ENCODE measurements at regions not wholly inside any gene's neighbourhood (a gene's known extent, or its start where the extent isn't known, plus 50 kb on each side); places are given as distances from the start of the nearest gene placed in this dataset.
"Not testable (repeated sequence)": the region's sequence is repeated elsewhere in the genome, so short reads cannot be mapped to it uniquely, and the experiment has no call there.

DNA sequence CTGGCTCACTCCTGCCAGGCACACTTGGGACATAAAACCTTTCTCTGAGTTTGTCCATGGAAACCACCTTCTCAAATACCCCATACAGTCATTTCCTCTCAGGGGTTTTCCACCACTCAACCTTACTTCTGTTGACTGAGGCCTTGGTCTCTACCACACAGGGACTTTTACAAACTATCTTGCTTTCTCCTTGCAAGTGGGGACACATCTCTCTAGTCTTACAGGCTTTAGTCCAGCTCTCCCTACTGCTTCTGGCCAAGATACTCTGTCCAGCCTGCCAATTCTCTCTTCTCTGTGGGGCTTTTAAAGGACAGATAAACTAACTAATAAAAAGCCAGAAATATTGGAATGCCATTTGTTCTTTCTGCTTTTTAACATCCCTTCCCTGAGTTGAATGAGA, 510.8 kb downstream of the TTLL7 start:
- RAD21 ChIA-PET (ENCODE audit: unreplicated experiment); H2AFZ ChIP-seq (ENCODE audit: control insufficient read depth, low read depth, low read length); H3K4me2 ChIP-seq (ENCODE audit: control insufficient read depth, insufficient read depth); in situ Hi-C loops (cut with MboI); CTCF ChIA-PET; H3K4me1 ChIP-seq (ENCODE audit: control insufficient read depth, insufficient read depth, low read length); H3K9me3 ChIP-seq (replicated peaks; ENCODE audit: control insufficient read depth, insufficient read depth, low read length); intact Hi-C loops (cut with micrococcal nuclease; ENCODE audit: unreplicated experiment); H4K20me1 ChIP-seq (ENCODE audit: control insufficient read depth, insufficient read depth); POLR2A ChIA-PET; H3K4me3 ChIP-seq; BruUV-seq (replicated peaks); H3K27me3 ChIP-seq (replicated peaks in 1 of 2; ENCODE audit: control insufficient read depth in 2 of 2, insufficient read depth in 2 of 2, low read length in 1 of 2); SMC1A ChIA-PET (ENCODE audit: uncharacterized antibody, unreplicated experiment); H3K79me2 ChIP-seq (ENCODE audit: control insufficient read depth, insufficient read depth, low read length); H3K36me3 ChIP-seq (ENCODE audit: control insufficient read depth in 2 of 2, insufficient read depth in 2 of 2, low read length in 1 of 2): not testable (repeated sequence)
- ATAC-seq (peak; percentile 92), DNase-seq (ENCODE audit: low read depth, low spot score) (peak; percentile 55), FAIRE-seq (peak; percentile 68)
- Histone ChIP-seq H3K9ac (ENCODE audit: control insufficient read depth, insufficient read depth, low read length) (peak overlapping the region; percentile 20; the same call in 1 of the 2 replicates), H3K27ac (ENCODE audit: control insufficient read depth, insufficient read depth) (peak overlapping the region; percentile 72)
- peak in 1 of 2 experiments; percentile 36; a peak in 1 of 4 replicates for TF ChIP-seq EP300 (IDR thresholded peaks at IDR 0.05; ENCODE audit: borderline replicate concordance in 1 of 2, control insufficient read depth in 1 of 2, low read depth in 2 of 2, low read length in 2 of 2)
- 0 out of 2 replicates have a peak, but pooled peaks have one; percentile 41 for TF ChIP-seq POLR2AphosphoS5 (IDR thresholded peaks at IDR 0.05; ENCODE audit: low read length)
- peak; percentile 56 for TF ChIP-seq JUNB (IDR thresholded peaks at IDR 0.05)
- peak; percentile 39; the same call in 1 of the 2 replicates for TF ChIP-seq CREM (IDR thresholded peaks at IDR 0.05; ENCODE audit: low read depth)
- peak; percentile 44; the same call in 1 of the 2 replicates for TF ChIP-seq MTA2 (IDR thresholded peaks at IDR 0.05; ENCODE audit: low read depth)
- TF ChIP-seq IKZF2 (IDR thresholded peaks at IDR 0.05), result peak; percentile 57 to 60; a peak in 2 of 4 replicates
- TF ChIP-seq FOXM1 (IDR thresholded peaks at IDR 0.05; ENCODE audit: low read depth, low read length), result 0 out of 2 replicates have a peak, but pooled peaks have one; percentile 14
- TF ChIP-seq, protein P1, sequence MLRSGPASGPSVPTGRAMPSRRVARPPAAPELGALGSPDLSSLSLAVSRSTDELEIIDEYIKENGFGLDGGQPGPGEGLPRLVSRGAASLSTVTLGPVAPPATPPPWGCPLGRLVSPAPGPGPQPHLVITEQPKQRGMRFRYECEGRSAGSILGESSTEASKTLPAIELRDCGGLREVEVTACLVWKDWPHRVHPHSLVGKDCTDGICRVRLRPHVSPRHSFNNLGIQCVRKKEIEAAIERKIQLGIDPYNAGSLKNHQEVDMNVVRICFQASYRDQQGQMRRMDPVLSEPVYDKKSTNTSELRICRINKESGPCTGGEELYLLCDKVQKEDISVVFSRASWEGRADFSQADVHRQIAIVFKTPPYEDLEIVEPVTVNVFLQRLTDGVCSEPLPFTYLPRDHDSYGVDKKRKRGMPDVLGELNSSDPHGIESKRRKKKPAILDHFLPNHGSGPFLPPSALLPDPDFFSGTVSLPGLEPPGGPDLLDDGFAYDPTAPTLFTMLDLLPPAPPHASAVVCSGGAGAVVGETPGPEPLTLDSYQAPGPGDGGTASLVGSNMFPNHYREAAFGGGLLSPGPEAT (IDR thresholded peaks at IDR 0.05; ENCODE audit: low read depth), result peak; percentile 90
- TF ChIP-seq EED (IDR thresholded peaks at IDR 0.05; ENCODE audit: low read depth), result peak; percentile 61
- peak; percentile 46 for TF ChIP-seq NFIC (IDR thresholded peaks at IDR 0.05; ENCODE audit: low read depth, low read length)
- TF ChIP-seq, protein P2, sequence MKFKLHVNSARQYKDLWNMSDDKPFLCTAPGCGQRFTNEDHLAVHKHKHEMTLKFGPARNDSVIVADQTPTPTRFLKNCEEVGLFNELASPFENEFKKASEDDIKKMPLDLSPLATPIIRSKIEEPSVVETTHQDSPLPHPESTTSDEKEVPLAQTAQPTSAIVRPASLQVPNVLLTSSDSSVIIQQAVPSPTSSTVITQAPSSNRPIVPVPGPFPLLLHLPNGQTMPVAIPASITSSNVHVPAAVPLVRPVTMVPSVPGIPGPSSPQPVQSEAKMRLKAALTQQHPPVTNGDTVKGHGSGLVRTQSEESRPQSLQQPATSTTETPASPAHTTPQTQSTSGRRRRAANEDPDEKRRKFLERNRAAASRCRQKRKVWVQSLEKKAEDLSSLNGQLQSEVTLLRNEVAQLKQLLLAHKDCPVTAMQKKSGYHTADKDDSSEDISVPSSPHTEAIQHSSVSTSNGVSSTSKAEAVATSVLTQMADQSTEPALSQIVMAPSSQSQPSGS (IDR thresholded peaks at IDR 0.05; ENCODE audit: low read length), result peak; percentile 32; the same call in 1 of the 2 replicates
- TF ChIP-seq RELA (IDR thresholded peaks at IDR 0.05; ENCODE audit: borderline replicate concordance, partially characterized antibody), result peak; percentile 85
- peak; percentile 70 for TF ChIP-seq RUNX3 (IDR thresholded peaks at IDR 0.05; ENCODE audit: low read length)
- TF ChIP-seq SPI1 (IDR thresholded peaks at IDR 0.05; ENCODE audit: borderline replicate concordance, insufficient read depth, low read depth, low read length), result 0 out of 2 replicates have a peak, but pooled peaks have one; percentile 2
- peak; percentile 53; the same call in 1 of the 2 replicates for TF ChIP-seq BCL11A (IDR thresholded peaks at IDR 0.05; ENCODE audit: low read depth, low read length)

DNA sequence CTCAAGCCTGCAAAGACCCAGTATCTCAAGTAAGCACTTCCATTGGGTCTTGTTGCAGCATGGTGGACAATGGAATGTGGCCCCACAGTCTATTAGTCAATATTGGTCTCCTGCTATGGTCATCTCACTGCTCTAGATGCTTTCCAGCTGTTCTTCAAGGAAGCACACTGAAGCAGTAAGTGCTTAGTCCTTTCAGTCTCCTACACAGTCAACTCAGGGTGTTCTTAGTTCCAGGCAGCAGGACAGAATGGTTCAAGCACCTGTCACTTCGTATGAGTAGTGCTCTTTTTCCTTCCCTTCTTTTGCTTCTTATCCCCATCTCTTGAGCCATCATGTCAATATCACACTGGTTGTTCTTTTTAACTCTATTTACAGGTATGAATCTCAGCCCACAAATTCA, 511.5 kb downstream of the TTLL7 start:
- H3K4me2 ChIP-seq (ENCODE audit: control insufficient read depth, insufficient read depth); POLR2A ChIA-PET; H3K9ac ChIP-seq (ENCODE audit: control insufficient read depth, insufficient read depth, low read length); H3K4me1 ChIP-seq (ENCODE audit: control insufficient read depth, insufficient read depth, low read length); intact Hi-C loops (cut with micrococcal nuclease; ENCODE audit: unreplicated experiment); H3K4me3 ChIP-seq; H2AFZ ChIP-seq (ENCODE audit: control insufficient read depth, low read depth, low read length); H3K27me3 ChIP-seq (replicated peaks in 1 of 2; ENCODE audit: control insufficient read depth in 2 of 2, insufficient read depth in 2 of 2, low read length in 1 of 2); FAIRE-seq; SMC1A ChIA-PET (ENCODE audit: uncharacterized antibody, unreplicated experiment); CTCF ChIA-PET; DNase-seq (ENCODE audit: low read depth, low spot score); H3K79me2 ChIP-seq (ENCODE audit: control insufficient read depth, insufficient read depth, low read length); H3K9me3 ChIP-seq (replicated peaks; ENCODE audit: control insufficient read depth, insufficient read depth, low read length); H3K36me3 ChIP-seq (ENCODE audit: control insufficient read depth in 2 of 2, insufficient read depth in 2 of 2, low read length in 1 of 2); RAD21 ChIA-PET (ENCODE audit: unreplicated experiment); H4K20me1 ChIP-seq (ENCODE audit: control insufficient read depth, insufficient read depth); in situ Hi-C loops (cut with MboI): not testable (repeated sequence)
- peak overlapping the region; percentile 72 for H3K27ac ChIP-seq (ENCODE audit: control insufficient read depth, insufficient read depth)
- TSS peak; percentile 93 for BruUV-seq (replicated peaks)
- peak; percentile 47 for ATAC-seq
- WGBS (ENCODE audit: insufficient coverage, insufficient replicate concordance, low lambda C conversion rate, missing lambda C conversion rate), result 42% methylated on average over 1 of the region's 1 CpG
